PC-9 (cell line): ENCODE measurements at regions not wholly inside any gene's neighbourhood (a gene's known extent, or its start where the extent isn't known, plus 50 kb on each side); places are given as distances from the start of the nearest gene placed in this dataset.

Source experiments
- BruUV-seq: library from RNA; stranded (reverse); fragments of 400-500 nt; replicated peaks from 2 replicates; lab custom pipeline; 2021; lab: Mats Ljungman, UMichigan
- CTCF ChIA-PET: fragments of 300-600 bp; sonication (Branson Sonifier 250); formaldehyde crosslinking; loops from one replicate; lab custom pipeline; 2022; ENCODE audit warnings: antibody characterized with exemption; lab: Charles Lee
- POLR2A ChIA-PET: fragments of 300-600 bp; sonication (Branson Sonifier 250); formaldehyde crosslinking; loops from one replicate; lab custom pipeline; 2022; ENCODE audit warnings: antibody characterized with exemption; ENCODE audit not compliant: unreplicated experiment; lab: Charles Lee
- DNase-seq, 2 experiments: peaks; one replicate each; pipeline versions ENCODE4 v3.0.0 to v3.0.0-alpha.2; 2015 to 2022; ENCODE audit warnings: mixed read lengths in 1 of 2
- H2AFZ ChIP-seq: fragments of 200-600 bp; sonication (generic); 2 replicates; pipeline ENCODE4 v1.8.1; 2017; ENCODE audit warnings: antibody characterized with exemption
- H3F3A ChIP-seq: fragments of 200-600 bp; sonication (generic); 2 replicates; pipeline ENCODE4 v1.8.1; 2017; ENCODE audit warnings: antibody characterized with exemption, mild to moderate bottlenecking, low read depth; ENCODE audit not compliant: insufficient read depth
- H3K27ac ChIP-seq: fragments of 200-600 bp; sonication (generic); 2 replicates; pipeline ENCODE4 v1.6.1; 2016; ENCODE audit warnings: mixed run types
- H3K27me3 ChIP-seq: fragments of 200-600 bp; sonication (generic); 2 replicates; pipeline ENCODE4 v1.6.1; 2016; ENCODE audit warnings: low read depth, mixed run types; ENCODE audit not compliant: insufficient read depth
- H3K36me3 ChIP-seq: fragments of 200-600 bp; sonication (generic); 2 replicates; pipeline ENCODE4 v1.6.1; 2016; ENCODE audit warnings: low read depth, mixed run types
- H3K4me1 ChIP-seq: fragments of 200-600 bp; sonication (generic); replicated peaks from 2 replicates; pipeline ENCODE4 v1.6.1; 2016; ENCODE audit warnings: mixed run types; ENCODE audit not compliant: insufficient read depth
- H3K4me2 ChIP-seq: fragments of 200-600 bp; sonication (generic); 2 replicates; pipeline ENCODE4 v1.6.1; 2017; ENCODE audit warnings: mixed run types
- H3K4me3 ChIP-seq: fragments of 200-600 bp; sonication (generic); 2 replicates; pipeline ENCODE4 v1.6.1; 2016; ENCODE audit warnings: mixed run types
- H3K79me2 ChIP-seq: fragments of 200-600 bp; sonication (generic); 2 replicates; pipeline ENCODE4 v1.6.1; 2017; ENCODE audit warnings: low read depth, mixed run types
- H3K9me2 ChIP-seq: fragments of 200-600 bp; sonication (generic); 2 replicates; pipeline ENCODE4 v1.8.1; 2017; ENCODE audit warnings: mild to moderate bottlenecking; ENCODE audit not compliant: insufficient read depth
- H3K9me3 ChIP-seq: fragments of 200-600 bp; sonication (generic); 2 replicates; pipeline ENCODE4 v1.8.1; 2016; ENCODE audit warnings: low read depth; ENCODE audit not compliant: insufficient read depth
- H4K20me1 ChIP-seq: fragments of 200-600 bp; sonication (generic); 2 replicates; pipeline ENCODE4 v1.8.1; 2017; ENCODE audit not compliant: insufficient read depth
- CTCF ChIP-seq: fragments of 200-600 bp; sonication (generic); conservative IDR thresholded peaks from 2 replicates; pipeline ENCODE4 v1.6.1; 2017; ENCODE audit warnings: mixed run types, antibody characterized with exemption, mild to moderate bottlenecking, moderate library complexity
- EZH2 ChIP-seq: fragments of 200-600 bp; sonication (generic); IDR thresholded peaks from 2 replicates; pipeline ENCODE4 v1.8.0; 2017; ENCODE audit warnings: antibody characterized with exemption, low read depth
- intact Hi-C: fragments of 100-400 bp; cut with micrococcal nuclease; formaldehyde crosslinking; loops from one replicate; pipeline ENCODE4 v1.10.0; 2022; ENCODE audit not compliant: unreplicated experiment

- no TSS peak for BruUV-seq
- H3K4me3 ChIP-seq: no peak overlapping the region
- H3K27me3 ChIP-seq: no peaks in the 10 kb centered on the region
- no peaks in the 10 kb centered on the region for H3K9me2 ChIP-seq
- no peak for DNase-seq
- H3K79me2 ChIP-seq: no peaks in the 10 kb centered on the region
- no peak for TF ChIP-seq CTCF
- no peak for TF ChIP-seq EZH2
- H3K9me3 ChIP-seq: no peaks in the 10 kb centered on the region
- intact Hi-C loops: no loop called here
- no peaks in the 10 kb centered on the region for H4K20me1 ChIP-seq
- no peak overlapping the region for H3K27ac ChIP-seq
- H2AFZ ChIP-seq: no peak overlapping the region
- H3K36me3 ChIP-seq: no peaks in the 10 kb centered on the region
- ChIA-PET POLR2A (no interaction called here), CTCF (no interaction called here)
- no peaks in the 10 kb centered on the region for H3F3A ChIP-seq
- no peak overlapping the region for H3K4me2 ChIP-seq
- H3K4me1 ChIP-seq: no peaks in the 10 kb centered on the region
Measured at GRCh38 chr2:83051538-83052170, 1407.4 kb downstream of the SUCLG1 start.

GRCh38 chr2:83042053-83042452, 1417.0 kb downstream of the SUCLG1 start:
- Histone ChIP-seq H3K27me3 (no peaks in the 10 kb centered on the region), H3K9me2 (no peaks in the 10 kb centered on the region), H3K27ac (no peak overlapping the region), H3K4me2 (no peak overlapping the region), H3K4me3 (no peak overlapping the region), H3K4me1 (no peaks in the 10 kb centered on the region), H4K20me1 (no peaks in the 10 kb centered on the region), H3K9me3 (no peaks in the 10 kb centered on the region), H3F3A (no peaks in the 10 kb centered on the region), H3K36me3 (no peaks in the 10 kb centered on the region), H2AFZ (no peak overlapping the region), H3K79me2 (no peaks in the 10 kb centered on the region)
- CTCF ChIA-PET: no interaction called here
- BruUV-seq: no TSS peak
- DNase-seq: no peak
- TF ChIP-seq CTCF (no peak), EZH2 (no peak)
- intact Hi-C loops: no loop called here
- POLR2A ChIA-PET: no interaction called here

- H3K79me2 ChIP-seq: no peaks in the 10 kb centered on the region
- no peak for TF ChIP-seq CTCF
Measured at GRCh38 chr2:83022631-83023210, 1436.4 kb downstream of the SUCLG1 start.

More at GRCh38 chr2:83022631-83023210, 1436.4 kb downstream of the SUCLG1 start:
- Histone ChIP-seq H3K9me2 (no peaks in the 10 kb centered on the region), H2AFZ (no peak overlapping the region), H3K9me3 (no peaks in the 10 kb centered on the region), H3F3A (no peaks in the 10 kb centered on the region), H3K27ac (no peak overlapping the region), H3K27me3 (no peaks in the 10 kb centered on the region), H3K4me3 (no peak overlapping the region), H4K20me1 (no peaks in the 10 kb centered on the region), H3K36me3 (no peaks in the 10 kb centered on the region), H3K4me2 (no peak overlapping the region), H3K4me1 (no peaks in the 10 kb centered on the region)
- ChIA-PET POLR2A (no interaction called here), CTCF (no interaction called here)
- BruUV-seq: no TSS peak
- no peak for DNase-seq
- intact Hi-C loops: no loop called here
